HG03025 (cell line): ENCODE measurements at regions not wholly inside any gene's neighbourhood (a gene's known extent, or its start where the extent isn't known, plus 50 kb on each side); places are given as distances from the start of the nearest gene placed in this dataset.

Experiments
- ATAC-seq: cut with Tn5 transposase; IDR thresholded peaks from one replicate; pipeline ENCODE4 v1.9.1; 2021; ENCODE audit warnings: mild to moderate bottlenecking, moderate library complexity; ENCODE audit not compliant: unreplicated experiment, low FRiP score

DNA sequence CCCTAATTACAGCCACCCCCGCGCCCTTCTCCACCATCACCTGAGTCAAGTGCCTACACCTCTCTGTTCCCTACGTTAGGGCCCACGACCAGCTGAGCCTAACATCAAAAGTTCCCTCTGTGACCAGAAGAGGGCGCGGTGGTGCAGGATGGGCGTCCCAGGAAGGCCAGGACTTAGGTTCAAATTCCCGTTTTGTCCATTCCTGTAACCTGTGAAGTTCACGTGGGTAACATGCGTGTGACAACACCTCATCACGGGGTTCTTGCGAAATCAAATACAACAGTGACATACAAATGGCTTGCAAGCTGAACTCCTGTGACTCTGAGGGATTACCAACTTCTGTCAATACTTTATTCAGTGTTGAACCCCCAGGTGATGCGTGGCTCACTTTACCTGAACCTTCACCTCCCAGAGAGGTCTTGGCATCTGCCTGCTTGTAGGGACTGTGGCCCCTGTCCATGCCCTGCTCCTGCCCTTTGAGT, 207.9 kb downstream of the ARL4C start:
- no peak for ATAC-seq

DNA sequence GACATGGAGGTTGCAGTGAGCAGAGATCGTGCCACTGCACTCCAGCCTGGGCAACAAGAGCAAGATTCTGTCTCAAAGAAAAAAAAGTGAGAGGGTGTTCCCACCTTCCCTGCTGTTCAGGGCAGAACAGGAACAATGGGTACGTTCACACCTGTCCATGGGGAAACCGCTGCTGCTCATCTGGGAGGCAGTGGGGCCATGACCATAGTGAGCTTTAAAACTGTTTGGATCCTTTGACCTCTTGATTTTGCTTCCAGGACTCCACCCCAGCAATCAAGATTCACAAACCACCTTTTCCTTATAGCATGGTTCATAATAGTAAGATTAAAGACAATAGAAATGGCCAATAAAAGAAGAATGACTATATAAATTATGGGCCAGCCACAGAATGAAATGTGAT, 209.2 kb downstream of the ARL4C start:
- no peak for ATAC-seq

DNA sequence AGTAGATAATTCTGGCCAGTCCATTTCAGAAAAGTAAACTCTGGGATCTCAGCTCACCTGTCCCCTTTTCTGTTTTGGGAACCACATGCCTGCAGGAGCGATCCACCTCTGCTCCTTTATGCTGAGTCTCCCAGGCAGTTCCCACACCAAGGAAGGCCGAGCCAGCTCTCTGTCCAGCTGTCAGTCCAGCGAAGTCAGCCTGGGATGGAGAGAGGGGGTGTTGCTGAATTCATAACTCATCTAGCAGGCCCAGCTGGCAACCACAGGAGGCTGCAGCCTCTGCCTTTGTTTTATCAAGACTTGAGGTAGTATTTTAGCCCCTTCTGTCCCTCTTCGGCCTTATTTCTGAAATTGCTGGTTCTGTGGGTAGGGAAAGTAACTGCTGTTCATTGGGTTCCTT, 209.9 kb downstream of the ARL4C start:
- ATAC-seq: no peak

DNA sequence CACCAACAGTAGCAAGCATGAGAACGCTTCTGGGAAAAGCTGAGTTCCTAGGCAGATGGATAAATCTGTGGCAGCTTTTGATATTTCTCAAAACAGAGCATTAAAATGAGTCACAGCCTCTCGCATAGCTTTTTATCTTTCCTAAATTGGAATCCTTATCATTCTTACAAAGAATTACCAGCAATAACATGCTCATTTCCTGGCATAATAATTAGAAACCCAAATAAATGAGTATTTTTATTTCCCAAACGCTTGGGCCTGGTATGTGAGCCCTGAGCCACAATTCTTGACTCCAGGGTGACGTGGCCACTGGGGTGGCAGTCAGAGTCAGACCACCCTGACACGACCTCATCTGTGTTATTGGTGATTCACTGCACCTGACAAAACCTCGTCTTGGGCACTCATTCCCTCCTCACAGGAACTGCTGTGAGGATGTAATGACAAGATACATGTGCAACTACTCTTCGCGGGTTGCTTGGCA, 210.7 kb downstream of the ARL4C start:
- ATAC-seq: no peak

DNA sequence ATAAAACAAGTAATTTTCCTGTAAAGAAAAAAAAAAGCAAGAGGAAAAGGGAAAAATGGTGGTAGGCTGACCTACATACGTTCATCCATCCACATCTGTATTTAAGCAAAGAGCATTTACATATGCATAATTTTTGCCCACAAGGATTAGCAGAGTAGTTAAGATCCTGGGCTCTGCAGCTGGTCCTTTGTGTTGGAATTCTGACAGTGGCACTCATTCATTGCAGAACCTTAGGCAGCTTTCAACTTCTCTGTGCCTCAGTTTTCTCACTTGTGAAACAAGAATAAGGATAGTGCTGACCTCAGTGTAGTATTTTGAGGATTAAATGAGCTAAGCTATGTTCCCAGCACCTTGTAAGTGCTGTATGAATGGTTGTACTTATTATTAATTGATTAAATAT, 211.3 kb downstream of the ARL4C start:
- no peak for ATAC-seq

DNA sequence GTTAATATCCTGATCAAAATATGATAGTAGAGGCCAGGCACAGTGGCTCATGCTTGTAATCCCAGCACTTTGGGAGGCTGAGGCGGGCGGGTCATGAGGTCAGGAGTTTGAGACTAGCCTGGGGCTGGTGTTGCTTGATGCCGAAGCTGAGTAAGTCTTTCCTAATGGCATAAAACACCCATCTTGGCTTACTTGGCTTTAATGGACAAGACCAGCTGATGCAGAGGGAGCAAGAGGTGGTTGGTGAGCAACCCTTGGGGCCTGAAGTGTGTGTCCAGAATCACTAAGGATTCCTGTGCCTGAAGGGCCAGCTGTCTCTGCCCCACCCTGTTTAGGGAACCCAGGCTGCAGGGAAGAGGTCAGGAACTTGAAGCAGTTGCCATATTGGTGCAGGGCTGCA, 217.2 kb downstream of the ARL4C start:
- no peak for ATAC-seq

DNA sequence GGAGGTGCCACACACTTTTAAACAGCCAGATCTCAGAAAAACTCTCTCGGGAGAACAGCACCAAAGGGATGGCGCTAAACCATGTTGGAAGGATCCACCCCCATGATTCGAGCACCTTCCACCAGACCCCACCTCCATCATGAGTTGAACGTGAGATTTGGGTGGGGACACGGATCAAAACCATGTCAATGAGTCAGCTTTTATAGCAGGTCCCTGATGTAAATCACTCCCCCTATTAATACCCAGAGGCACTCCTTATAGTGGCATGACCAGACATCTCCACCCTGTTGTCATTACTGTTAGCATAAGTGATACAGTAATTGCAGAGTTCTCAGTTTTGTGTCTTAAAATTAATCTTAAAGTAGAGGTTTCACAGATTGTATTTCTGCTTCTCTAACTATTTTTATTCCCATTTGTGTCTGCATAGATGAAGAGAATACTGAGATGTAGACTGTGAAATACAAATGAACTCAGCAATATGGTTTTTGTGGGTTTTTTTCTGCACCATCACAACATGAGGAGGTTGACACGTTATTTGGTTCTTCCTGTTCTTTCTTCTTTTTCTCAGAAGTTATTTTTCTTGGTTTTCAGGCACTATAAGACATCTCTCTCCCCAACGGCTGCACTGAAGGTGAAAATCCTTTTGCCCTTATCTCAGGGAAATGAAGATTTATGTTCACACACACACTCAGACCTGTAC, 218.2 kb downstream of the ARL4C start:
- no peak for ATAC-seq

DNA sequence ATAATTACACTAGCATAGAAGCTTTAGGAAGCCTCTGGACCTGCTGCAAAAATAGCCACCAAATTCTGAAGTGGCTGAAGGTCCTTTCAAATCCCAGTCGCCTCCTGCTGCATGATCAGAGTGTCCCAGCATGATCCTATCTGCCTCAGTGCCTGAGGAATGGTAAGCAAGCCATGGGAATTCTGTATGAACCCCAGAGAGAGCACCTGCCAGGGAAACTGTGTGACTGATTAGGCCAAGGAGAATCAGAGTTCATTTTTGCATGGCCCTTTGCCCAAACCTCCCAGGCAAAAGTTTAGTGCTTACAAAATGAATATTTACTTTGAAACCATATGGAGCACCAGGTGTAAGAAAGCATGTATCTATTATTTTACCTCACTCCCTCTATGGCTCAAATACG, 221.4 kb downstream of the ARL4C start:
- no peak for ATAC-seq

DNA sequence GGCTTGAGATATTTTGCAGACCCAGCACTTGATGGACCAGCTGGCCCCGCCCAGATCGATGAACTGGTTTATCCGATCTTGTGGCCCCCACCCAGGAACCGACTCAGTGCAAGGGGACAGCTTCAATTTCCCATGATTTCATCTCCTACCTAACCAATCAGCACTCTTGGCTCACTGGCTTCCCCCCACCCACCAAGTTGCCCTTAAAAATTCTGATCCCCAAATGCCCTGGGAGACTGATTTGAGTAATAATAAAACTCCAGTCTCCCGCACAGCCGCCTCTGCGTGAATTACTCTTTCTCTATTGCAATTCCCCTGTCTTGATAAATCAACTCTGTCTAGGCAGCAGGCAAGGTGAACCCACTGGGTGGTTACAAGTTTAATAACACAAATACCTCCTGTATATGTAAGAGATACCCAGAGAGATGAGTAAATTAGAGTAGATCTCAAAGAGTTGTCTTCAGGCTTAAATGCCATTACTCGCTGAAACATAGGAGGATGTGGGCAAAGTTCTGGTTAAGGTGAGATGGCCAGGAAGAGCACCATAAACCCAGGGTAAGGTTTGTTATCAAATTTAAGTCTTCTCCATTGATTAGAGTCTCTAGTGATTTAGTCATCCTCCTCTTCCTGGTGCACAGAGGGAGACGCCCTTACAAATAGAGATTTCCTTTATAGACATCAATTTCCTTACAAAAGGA, 222.8 kb downstream of the ARL4C start:
- ATAC-seq: no peak

DNA sequence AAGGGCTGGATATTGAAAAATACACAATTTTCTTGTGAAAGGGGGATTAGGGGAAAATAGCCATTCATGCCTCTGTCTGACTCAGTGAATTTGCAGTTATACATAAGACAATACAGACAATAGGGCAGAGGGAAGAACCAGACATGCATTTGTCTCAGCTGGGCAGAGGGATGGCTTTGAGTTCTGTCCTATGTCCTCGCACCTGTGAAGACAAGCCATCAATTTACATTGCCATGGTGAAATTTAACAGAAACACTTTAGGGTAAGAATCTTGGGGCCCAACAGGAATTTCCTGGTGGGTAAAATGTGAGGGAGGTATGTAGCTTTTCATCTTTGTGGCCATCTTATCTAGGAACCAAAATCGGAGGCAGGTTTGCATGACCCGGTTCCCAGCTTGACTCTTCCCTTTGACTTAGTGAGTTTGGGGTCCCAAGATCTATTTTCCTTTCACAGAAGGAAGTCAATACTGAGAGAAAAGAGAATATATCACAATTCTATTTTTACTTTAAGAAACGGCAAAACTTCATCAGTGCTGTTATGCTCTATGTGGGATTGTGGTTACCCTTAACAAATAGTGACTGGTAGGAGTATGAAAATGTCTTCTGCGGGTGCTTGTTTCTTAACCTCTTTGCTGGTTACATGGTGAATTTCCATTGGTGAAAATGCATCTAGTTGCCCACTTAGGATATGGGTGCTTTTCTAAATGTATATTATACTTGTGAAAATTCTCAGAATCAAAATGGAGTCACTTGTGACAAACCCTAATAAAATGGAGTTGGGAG, 221.8 kb downstream of the SPP2 start:
- ATAC-seq: no peak

DNA sequence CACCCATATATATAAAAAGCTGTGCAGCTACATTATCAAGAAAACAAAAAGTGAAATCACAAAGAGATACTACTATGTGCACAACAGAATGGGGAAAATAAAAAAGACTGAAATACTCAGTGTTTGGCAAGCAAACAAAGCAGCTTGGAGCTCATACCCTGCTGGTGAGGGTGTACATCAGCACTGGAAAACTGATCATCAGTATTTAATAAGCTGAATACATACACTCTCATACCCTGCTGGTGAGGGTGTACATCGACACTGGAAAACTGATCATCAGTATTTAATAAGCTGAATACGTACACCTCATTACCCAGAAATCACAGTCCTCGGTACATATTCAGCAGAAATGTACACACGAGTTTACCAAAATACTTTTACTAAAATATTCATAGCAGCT, 220.8 kb downstream of the SPP2 start:
- no peak for ATAC-seq

DNA sequence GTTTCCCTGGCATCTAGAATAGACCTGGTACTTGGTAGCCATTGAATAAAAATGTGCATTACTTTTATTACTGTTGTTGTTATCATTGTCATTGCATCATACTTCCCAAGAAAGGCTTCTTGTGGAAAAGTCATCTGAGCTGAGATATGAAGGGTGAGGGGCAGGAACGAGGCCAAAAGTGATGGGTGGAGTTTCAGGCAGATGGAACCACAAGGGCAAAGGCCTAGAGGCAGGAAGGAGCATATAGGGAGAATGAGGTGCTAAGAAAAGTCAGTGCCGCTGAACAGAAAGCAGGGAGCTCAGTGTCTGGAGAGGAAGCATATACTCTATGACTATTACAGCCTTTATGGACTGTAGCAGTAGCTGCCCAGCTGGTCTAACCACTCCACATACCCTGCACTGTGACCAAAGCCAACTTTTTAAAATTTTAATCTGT, 219.3 kb downstream of the SPP2 start:
- no peak for ATAC-seq

DNA sequence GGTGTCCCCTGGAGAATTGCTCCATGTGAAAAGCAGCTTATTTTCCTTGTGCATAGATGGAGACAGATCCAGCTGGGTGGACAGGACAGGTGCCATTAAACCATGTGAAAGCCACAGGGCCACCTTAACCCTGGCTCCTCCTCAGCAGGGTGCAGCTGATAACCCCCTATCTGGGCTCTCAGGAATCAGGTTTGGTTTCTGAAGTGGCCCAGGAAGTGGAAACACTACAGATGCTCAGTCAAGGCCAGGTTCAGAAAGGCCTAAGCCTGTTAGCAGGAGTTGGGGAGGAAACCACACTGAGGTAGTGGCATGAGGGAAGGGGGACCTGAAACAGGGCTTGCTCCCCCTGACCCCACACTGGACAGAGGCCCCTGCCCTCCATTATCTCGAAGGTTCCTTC, 217.0 kb downstream of the SPP2 start:
- no peak for ATAC-seq

DNA sequence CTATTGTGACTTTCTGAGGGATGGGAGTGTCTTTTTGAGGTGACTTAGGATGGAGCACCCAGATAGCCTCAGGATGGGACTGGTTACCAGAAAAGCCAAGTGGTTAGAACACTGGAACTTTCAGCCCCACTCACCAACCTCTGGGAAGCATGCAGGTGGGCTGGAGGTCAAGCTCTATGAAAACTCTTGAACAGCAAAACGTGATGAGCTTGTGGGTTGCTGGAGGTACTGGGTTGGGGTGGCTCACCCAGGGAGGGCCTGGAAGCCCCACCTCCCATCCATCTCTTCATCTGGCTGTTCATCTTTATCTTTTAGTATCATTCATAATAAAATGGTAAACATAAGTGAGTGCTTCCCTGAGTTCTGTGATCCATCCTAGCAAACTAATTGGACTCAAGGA, 216.4 kb downstream of the SPP2 start:
- ATAC-seq: no peak

DNA sequence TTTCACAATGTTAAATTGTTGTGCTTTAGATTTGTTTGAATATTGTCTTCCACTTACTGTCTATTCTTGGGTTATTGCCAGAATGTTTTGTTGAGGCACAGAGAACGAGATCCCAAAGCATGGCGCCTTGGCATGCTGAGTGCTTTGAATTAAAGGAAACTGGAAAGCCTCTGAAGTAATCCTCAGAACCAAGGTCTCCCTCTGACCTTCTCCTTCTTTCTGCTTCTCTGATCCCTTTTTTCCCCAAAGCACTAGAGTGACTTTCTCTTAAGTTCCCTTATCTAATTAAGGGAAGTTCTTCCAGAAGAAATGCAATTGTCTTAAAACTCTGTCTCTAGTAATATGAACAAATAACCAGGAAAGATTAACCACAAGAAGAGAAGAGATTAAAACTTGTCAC, 214.7 kb downstream of the SPP2 start:
- ATAC-seq: no peak

DNA sequence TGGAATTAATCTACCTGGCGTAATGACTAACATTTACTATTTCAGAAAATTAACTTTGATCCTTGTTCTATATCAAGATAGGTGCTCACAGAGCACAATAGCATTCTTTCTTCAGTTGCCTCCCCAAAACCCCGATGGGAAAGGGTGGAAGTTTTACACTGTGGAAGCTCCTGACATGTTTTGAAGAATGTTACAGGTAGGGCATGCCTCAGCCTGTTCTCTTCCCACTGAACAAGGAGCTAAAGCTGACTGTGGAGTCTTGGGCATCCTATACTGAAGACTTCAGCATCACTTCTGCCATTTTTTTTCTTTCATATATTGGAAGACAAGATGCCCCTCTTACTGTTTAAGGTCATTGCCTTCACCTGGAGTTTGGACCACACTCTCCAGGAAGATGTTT, 211.2 kb downstream of the SPP2 start:
- ATAC-seq: no peak

DNA sequence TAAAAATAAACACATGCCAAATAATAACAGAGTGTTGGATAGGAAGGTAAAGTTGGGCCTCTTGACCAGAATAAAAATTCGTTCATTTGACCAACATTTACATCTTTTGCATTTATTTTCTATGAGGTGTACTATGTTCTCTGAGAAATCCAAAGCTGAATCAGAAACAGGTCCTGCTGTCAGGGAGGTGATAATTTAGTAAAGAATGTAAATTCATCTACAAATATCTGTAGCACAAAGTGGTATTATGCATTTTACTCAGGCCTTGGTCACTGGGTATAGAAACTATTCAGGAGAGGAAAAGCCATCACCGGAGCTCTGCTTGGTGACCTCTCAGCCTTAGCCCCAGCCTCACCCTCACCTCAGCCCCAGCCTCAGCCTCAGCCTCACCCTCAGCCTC, 208.9 kb downstream of the SPP2 start:
- no peak for ATAC-seq

DNA sequence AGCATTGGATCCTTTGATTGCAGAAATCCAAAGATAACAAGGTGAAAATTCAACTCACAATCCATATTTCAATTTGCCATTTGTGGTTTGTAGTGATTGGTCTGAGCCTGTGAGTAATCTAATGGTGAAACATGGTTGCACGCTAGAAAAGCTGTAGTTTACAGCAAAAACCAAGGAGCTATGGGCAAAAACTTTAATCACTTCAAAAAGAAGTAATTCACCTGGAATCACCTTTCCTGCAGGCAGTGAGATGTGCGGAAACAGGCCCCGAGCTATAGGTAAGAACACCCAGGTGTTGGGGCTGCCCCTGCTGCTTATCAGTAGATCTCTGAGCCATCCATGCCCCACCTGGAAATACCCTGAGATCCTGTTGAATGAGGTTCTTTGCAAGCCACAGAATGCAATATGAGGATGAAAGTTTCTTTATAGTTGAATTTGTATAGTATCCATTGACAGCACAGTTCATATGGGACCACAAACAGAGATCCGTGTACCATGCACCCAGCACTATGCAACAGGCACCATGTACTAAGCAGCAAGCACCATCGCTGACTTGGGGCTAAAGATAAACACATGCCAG, 208.2 kb downstream of the SPP2 start:
- ATAC-seq: no peak

DNA sequence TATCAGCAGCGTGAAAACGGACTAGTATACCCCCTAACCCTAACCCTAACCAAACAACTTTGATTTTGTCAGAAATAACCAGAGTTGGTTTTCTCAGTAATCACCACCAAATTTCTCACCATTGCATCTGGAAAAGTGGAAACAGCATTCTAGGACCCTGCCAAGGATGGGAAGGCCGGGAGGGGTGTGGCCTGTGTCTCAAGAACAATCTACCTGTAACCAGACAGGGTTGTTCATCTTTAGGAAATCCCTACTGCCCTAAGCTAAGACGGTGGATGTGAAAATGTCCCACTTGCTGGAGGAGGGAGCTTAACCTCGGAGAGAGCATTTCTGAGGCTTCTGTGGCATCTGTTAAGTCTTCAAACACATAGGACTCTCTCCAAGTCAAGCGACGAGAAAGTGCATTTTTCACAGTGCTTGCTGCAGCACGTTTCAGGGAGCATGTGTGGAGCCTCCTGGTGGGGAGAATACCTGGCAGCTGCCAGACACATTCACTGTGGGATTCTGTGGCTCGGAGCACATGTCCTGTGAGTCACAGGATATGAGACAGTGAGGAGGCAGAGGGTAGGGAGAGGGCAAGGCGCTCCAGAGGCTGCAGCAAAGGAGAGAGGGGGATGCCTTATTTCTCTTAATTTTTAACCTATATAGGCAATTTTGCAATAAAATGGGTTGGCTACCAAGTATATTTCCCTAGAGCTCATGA, 207.5 kb downstream of the SPP2 start:
- ATAC-seq: no peak

DNA sequence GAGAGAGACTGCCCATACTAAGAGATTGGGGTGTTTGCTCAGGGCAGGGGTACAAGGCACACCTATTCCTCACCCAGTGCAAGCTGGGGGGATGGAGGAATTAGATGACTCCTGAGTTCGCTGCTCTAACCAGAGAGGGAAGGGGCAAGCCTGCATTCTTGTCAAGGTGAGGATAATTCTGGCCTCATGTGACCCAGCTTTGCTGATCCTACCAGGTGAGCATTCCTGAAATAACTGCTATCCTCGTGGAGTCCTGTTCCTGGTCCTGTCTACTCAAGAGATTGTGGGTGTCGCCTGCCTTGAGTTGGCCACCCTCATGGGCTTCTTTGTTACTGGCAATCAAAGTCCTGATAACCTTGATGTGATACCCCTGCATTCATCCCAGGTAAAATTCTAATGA, 206.0 kb downstream of the SPP2 start:
- no peak for ATAC-seq
